Ishikawa (cell line): ENCODE measurements at regions not wholly inside any gene's neighbourhood (a gene's known extent, or its start where the extent isn't known, plus 50 kb on each side); places are given as distances from the start of the nearest gene placed in this dataset.

Experiments used
- CEBPB ChIP-seq: IDR thresholded peaks from 2 replicates; pipeline ENCODE4 v1.6.1; 2012
- CREB1 ChIP-seq: IDR thresholded peaks from 2 replicates; pipeline ENCODE4 v1.6.1; 2012; ENCODE audit warnings: low read depth
- EGR1 ChIP-seq: IDR thresholded peaks from 2 replicates; pipeline ENCODE4 v1.6.1; 2012
- EP300 ChIP-seq: IDR thresholded peaks from 2 replicates; pipeline ENCODE4 v1.6.1; 2012; ENCODE audit warnings: borderline replicate concordance
- FOXM1 ChIP-seq: IDR thresholded peaks from 2 replicates; pipeline ENCODE4 v1.6.1; 2012; ENCODE audit warnings: low read depth, borderline replicate concordance
- NFIC ChIP-seq: IDR thresholded peaks from 2 replicates; pipeline ENCODE4 v1.6.1; 2012
- RAD21 ChIP-seq: IDR thresholded peaks from 2 replicates; pipeline ENCODE4 v1.6.1; 2012; ENCODE audit warnings: low read depth
- TAF1 ChIP-seq: IDR thresholded peaks from 2 replicates; pipeline ENCODE4 v1.6.1; 2012; ENCODE audit warnings: low read depth, mild to moderate bottlenecking
- TCF12 ChIP-seq: IDR thresholded peaks from 2 replicates; pipeline ENCODE4 v1.6.1; 2012; ENCODE audit warnings: low read depth
- TEAD4 ChIP-seq: IDR thresholded peaks from 2 replicates; pipeline ENCODE4 v1.6.1; 2012
- YY1 ChIP-seq: IDR thresholded peaks from 2 replicates; pipeline ENCODE4 v1.6.1; 2012; ENCODE audit warnings: low read depth
- ZBTB7A ChIP-seq: IDR thresholded peaks from 2 replicates; pipeline ENCODE4 v1.6.1; 2012; ENCODE audit warnings: low read depth
- TF ChIP-seq, protein P1 (sequence below): IDR thresholded peaks from 2 replicates; pipeline ENCODE4 v1.6.1; 2012; ENCODE audit warnings: low read depth, mild to moderate bottlenecking
- TF ChIP-seq, protein P2 (sequence below): IDR thresholded peaks from 2 replicates; pipeline ENCODE4 v1.6.1; 2012
- TF ChIP-seq, protein P3 (sequence below): IDR thresholded peaks from 2 replicates; pipeline ENCODE4 v1.6.1; 2012

DNA sequence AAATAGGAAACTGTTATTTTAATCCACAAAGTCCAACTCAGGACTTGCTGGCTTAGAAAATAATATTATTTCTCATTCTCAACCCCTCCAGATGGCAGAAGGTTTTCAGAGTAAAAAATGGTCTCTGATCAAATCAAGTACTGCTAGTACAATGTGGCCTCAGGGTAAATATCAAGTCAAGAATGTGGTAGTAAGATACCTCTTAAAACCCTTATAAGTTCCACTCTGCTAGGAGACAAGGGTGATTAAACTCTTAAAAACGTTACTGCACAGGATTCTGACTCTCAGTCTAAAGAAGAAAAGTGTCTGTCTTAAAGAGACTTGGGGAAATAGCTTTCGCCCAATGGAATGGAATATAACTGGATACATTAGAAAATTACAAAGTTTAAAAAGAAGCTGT, 120.8 kb upstream of the PDE4D start:
- TF ChIP-seq ZBTB7A (no peak), NFIC (no peak)

DNA sequence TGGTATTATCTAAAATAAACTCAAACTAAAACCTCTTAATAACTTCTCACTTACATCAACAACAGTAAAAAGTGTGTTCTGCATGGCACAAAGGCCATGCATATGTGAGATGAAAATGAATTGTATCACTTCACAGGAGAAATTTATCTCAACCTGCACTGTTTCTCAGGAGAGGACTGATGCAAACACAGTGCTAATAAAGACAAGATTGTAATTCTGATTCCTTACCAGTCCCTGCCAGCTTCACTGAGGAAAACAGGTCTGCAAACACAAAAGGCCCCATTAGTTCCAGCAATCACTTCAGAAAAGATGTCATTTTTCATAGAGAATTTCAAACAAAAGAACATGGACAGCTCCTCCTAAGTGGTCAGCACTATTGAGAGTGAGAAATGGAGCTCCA, 117.3 kb upstream of the PDE4D start:
- TF ChIP-seq TEAD4 (no peak), ZBTB7A (no peak), TCF12 (no peak), NFIC (no peak), CEBPB (no peak), FOXM1 (no peak), CREB1 (no peak), YY1 (no peak), RAD21 (no peak)
- TF ChIP-seq, protein P1, sequence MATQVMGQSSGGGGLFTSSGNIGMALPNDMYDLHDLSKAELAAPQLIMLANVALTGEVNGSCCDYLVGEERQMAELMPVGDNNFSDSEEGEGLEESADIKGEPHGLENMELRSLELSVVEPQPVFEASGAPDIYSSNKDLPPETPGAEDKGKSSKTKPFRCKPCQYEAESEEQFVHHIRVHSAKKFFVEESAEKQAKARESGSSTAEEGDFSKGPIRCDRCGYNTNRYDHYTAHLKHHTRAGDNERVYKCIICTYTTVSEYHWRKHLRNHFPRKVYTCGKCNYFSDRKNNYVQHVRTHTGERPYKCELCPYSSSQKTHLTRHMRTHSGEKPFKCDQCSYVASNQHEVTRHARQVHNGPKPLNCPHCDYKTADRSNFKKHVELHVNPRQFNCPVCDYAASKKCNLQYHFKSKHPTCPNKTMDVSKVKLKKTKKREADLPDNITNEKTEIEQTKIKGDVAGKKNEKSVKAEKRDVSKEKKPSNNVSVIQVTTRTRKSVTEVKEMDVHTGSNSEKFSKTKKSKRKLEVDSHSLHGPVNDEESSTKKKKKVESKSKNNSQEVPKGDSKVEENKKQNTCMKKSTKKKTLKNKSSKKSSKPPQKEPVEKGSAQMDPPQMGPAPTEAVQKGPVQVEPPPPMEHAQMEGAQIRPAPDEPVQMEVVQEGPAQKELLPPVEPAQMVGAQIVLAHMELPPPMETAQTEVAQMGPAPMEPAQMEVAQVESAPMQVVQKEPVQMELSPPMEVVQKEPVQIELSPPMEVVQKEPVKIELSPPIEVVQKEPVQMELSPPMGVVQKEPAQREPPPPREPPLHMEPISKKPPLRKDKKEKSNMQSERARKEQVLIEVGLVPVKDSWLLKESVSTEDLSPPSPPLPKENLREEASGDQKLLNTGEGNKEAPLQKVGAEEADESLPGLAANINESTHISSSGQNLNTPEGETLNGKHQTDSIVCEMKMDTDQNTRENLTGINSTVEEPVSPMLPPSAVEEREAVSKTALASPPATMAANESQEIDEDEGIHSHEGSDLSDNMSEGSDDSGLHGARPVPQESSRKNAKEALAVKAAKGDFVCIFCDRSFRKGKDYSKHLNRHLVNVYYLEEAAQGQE, result no peak
- TF ChIP-seq, protein P2, sequence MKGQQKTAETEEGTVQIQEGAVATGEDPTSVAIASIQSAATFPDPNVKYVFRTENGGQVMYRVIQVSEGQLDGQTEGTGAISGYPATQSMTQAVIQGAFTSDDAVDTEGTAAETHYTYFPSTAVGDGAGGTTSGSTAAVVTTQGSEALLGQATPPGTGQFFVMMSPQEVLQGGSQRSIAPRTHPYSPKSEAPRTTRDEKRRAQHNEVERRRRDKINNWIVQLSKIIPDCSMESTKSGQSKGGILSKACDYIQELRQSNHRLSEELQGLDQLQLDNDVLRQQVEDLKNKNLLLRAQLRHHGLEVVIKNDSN, result no peak
- TF ChIP-seq, protein P3, sequence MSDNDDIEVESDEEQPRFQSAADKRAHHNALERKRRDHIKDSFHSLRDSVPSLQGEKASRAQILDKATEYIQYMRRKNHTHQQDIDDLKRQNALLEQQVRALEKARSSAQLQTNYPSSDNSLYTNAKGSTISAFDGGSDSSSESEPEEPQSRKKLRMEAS, result no peak

DNA sequence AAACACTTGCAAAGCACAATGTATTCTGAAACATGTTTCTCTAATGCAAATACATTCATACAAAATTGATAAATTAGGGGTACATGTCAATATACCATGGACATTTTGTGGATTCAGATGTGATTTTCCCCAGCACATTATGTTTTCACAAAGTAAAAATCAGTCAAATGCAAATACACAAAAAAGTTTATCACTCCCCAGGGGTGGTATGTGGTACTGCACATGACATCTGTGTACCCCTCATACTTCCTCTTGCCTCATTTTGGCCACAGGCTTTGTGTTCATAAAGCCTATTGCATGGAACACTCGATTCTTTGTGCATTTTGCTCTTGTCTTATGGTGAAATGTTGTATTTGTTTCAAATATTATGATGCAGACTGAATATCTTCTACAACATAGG, 116.8 kb upstream of the PDE4D start:
- no peak for TF ChIP-seq YY1
- TF ChIP-seq RAD21, result no peak
- TF ChIP-seq, protein P3, result no peak

DNA sequence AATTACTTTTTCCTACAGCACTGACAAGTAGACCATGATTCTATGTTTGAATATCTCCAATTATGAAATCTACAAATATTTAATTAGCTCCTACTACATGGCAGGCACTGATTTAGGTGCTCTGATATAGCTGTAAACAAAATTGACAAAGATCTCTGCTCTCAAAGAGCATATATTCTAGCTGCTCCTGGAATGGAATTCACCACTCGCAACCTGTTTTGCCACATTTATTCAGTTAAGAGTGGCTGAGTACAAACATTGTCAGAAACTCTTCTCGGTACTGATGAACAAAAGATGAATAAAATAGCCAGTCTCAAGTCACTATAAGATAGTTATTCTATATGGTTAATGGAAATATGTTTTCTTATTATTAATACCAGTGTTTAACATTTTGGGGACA, 114.2 kb upstream of the PDE4D start:
- TF ChIP-seq CEBPB (no peak), ZBTB7A (no peak)
- TF ChIP-seq, protein P3, result no peak

DNA sequence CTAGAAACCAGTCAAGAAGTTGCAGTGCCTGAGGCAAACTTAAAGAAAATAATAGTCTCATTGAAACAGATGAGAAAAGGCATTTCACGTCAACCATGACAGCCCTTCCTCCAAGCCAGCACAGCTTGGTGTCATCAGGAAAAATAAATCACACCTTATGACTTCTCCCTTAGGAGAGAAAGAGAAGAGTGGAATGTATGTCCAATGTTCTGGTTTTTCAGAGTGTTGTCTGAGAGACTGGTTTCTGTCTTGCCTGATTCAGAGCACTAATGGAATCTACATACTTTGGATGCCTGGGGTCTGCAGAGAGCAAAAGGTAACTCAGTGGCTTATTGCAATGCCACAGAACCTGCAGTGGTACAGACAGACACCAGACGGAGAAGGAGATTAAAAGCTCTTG, 105.5 kb upstream of the PDE4D start:
- TF ChIP-seq CREB1 (no peak), EGR1 (no peak), TCF12 (no peak), CEBPB (no peak), RAD21 (no peak)
- TF ChIP-seq, protein P1, result no peak

DNA sequence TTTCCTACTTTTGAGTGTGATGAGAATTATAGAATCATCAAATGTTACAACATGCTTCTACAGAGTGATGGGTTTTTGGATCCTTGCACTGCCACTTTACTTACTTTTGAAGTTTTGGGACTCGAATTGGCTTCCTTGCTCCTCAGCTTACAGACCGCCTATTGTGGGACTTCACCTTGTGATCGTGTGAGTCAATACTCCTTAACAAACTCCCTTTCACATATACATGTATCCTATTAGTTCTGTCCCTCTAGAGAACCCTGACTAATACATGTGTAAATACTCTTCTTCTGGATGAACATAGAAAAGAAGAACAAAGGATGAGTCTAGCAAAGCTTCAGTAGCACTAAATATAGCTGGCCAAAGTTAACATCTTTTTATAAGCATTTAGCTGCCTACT, 98.7 kb upstream of the PDE4D start:
- TF ChIP-seq TCF12, result no peak

DNA sequence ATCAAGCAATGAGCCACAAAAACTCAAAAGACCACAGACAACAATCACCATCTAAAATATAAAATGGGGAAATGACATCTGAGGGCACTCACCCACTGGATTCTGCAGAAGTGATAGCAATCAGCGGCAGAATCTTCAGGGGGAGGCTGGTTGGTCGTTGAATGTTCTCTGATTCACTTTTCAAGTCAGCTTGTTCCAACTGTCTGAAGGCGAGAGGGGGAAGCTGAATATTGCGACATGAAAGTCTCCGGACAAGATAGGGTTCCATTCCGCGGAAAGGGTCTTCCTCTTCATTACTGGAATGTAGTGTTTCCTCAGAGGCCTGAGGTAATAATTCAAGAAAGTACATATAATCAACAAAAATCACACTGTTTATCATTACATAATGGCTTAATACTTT, 94.9 kb upstream of the PDE4D start:
- no peak for TF ChIP-seq CREB1
- TF ChIP-seq NFIC, result no peak
- TF ChIP-seq, protein P3, result no peak
- TF ChIP-seq, protein P1, result no peak
- TF ChIP-seq, protein P2, result no peak
- no peak for TF ChIP-seq EGR1
- TF ChIP-seq YY1, result no peak
- TF ChIP-seq TAF1, result no peak
- TF ChIP-seq RAD21, result no peak
- TF ChIP-seq TCF12, result no peak
- no peak for TF ChIP-seq EP300
- TF ChIP-seq FOXM1, result no peak
- TF ChIP-seq ZBTB7A, result no peak
- TF ChIP-seq CEBPB, result no peak
